Suprapubic skin (tissue), 3 donors: ENCODE measurements at regions not wholly inside any gene's neighbourhood (a gene's known extent, or its start where the extent isn't known, plus 50 kb on each side); places are given as distances from the start of the nearest gene placed in this dataset.

Source experiments
- CTCF ChIP-seq, 2 donors: fragments of 200-600 bp in 1 of 2; fragments of 450-650 bp in 1 of 2; sonication (generic) in 1 of 2; IDR thresholded peaks; one replicate each; pipeline ENCODE4 v1.5.1; 2016 to 2019; ENCODE audit warnings: antibody characterized with exemption in 2 of 2, mild to moderate bottlenecking in 1 of 2, moderate library complexity in 1 of 2
- EP300 ChIP-seq: sonication (generic); formaldehyde crosslinking; IDR thresholded peaks from one replicate; pipeline ENCODE4 v1.6.1; 2017; ENCODE audit warnings: antibody characterized with exemption

- TF ChIP-seq CTCF (IDR thresholded peaks at IDR 0.05), result no peak
- TF ChIP-seq EP300, result no peak
Measured at GRCh38 chrX:943035-943434, 269.4 kb downstream of the CRLF2 start.
